Mucosa of descending colon (tissue), 3 donors: ENCODE measurements at regions not wholly inside any gene's neighbourhood (a gene's known extent, or its start where the extent isn't known, plus 50 kb on each side); places are given as distances from the start of the nearest gene placed in this dataset.

ENCODE experiments used
- ATAC-seq: fragments of 200-7000 bp; cut with Tn5 transposase; one replicate; pipeline ENCODE4 v1.9.1; 2020; ENCODE audit warnings: mild to moderate bottlenecking, moderate library complexity
- DNase-seq, 3 donors: peaks; one replicate each; pipeline ENCODE4 v3.0.0-alpha.2; 2020
- H3K36me3 ChIP-seq: fragments of 200-600 bp; one replicate; pipeline ENCODE4 v1.8.0; 2021; ENCODE audit warnings: low read depth, mild to moderate bottlenecking
- H3K4me1 ChIP-seq: fragments of 200-600 bp; one replicate; pipeline ENCODE4 v1.8.0; 2021; ENCODE audit warnings: low read depth, mild to moderate bottlenecking
- H3K4me3 ChIP-seq: fragments of 200-600 bp; one replicate; pipeline ENCODE4 v1.8.0; 2021; ENCODE audit warnings: mild to moderate bottlenecking
- H3K9me3 ChIP-seq: fragments of 200-600 bp; one replicate; pipeline ENCODE4 v1.8.0; 2021; ENCODE audit warnings: mild to moderate bottlenecking
- CTCF ChIP-seq: fragments of 200-600 bp; IDR thresholded peaks from one replicate; pipeline ENCODE4 v1.8.0; 2022; ENCODE audit warnings: antibody characterized with exemption, mild to moderate bottlenecking
- intact Hi-C, 2 donors: fragments of 100-400 bp; cut with DNase I in 1 of 2; cut with micrococcal nuclease in 1 of 2; formaldehyde crosslinking; loops; one replicate each; pipeline versions ENCODE4 v1.11.0 to v1.11.1; 2022; cut with DNase I, micrococcal nuclease
- donor health status: DM: no; HTN: no; CAD: no; lungs with moderate emphysema.
- donor health status: DM: no; HTN: no; CAD: no.
- donor health status: DM: no; HTN: yes; CAD: no.

- no peak for TF ChIP-seq CTCF
- no peaks in the 10 kb centered on the region for H3K9me3 ChIP-seq
These were observed 237.6 kb downstream of the BCAT1 start for GRCh38 chr12:24711056-24712008.

GRCh38 chr12:24709216-24709615, 239.7 kb downstream of the BCAT1 start:
- TF ChIP-seq CTCF, result no peak
- H3K36me3 ChIP-seq, result no peaks in the 10 kb centered on the region
- ATAC-seq (no peak), DNase-seq (no peak)
- no peaks in the 10 kb centered on the region for H3K9me3 ChIP-seq
- intact Hi-C loops, result no loop called here
- no peak overlapping the region for H3K4me3 ChIP-seq
- H3K4me1 ChIP-seq, result no peaks in the 10 kb centered on the region

More at GRCh38 chr12:24711056-24712008, 237.6 kb downstream of the BCAT1 start:
- Histone ChIP-seq H3K4me1 (no peaks in the 10 kb centered on the region), H3K4me3 (no peak overlapping the region), H3K36me3 (no peaks in the 10 kb centered on the region)
- ATAC-seq (no peak), DNase-seq (no peak)
- intact Hi-C loops, result no loop called here

- ATAC-seq (no peak), DNase-seq (no peak)
- no peak overlapping the region for H3K4me3 ChIP-seq
- intact Hi-C loops, result no loop called here
- no peaks in the 10 kb centered on the region for H3K9me3 ChIP-seq
- no peaks in the 10 kb centered on the region for H3K4me1 ChIP-seq
- TF ChIP-seq CTCF, result no peak
- H3K36me3 ChIP-seq, result no peaks in the 10 kb centered on the region
These were observed 240.2 kb downstream of the BCAT1 start for GRCh38 chr12:24708718-24709117.

GRCh38 chr12:24708043-24708442, 240.9 kb downstream of the BCAT1 start:
- Histone ChIP-seq H3K4me1 (no peaks in the 10 kb centered on the region), H3K4me3 (no peak overlapping the region), H3K9me3 (no peaks in the 10 kb centered on the region), H3K36me3 (no peaks in the 10 kb centered on the region)
- intact Hi-C loops, result no loop called here
- DNase-seq (no peak), ATAC-seq (no peak)
- TF ChIP-seq CTCF, result no peak

GRCh38 chr12:24707334-24707733, 241.6 kb downstream of the BCAT1 start:
- no peak for ATAC-seq
- Histone ChIP-seq H3K36me3 (no peaks in the 10 kb centered on the region), H3K4me1 (no peaks in the 10 kb centered on the region), H3K9me3 (no peaks in the 10 kb centered on the region), H3K4me3 (no peak overlapping the region)
- intact Hi-C loops, result no loop called here
- no peak for DNase-seq
- no peak for TF ChIP-seq CTCF
